Stomach (tissue), 4 donors: ENCODE measurements at regions not wholly inside any gene's neighbourhood (a gene's known extent, or its start where the extent isn't known, plus 50 kb on each side); places are given as distances from the start of the nearest gene placed in this dataset.
"Not testable (repeated sequence)": the region's sequence is repeated elsewhere in the genome, so short reads cannot be mapped to it uniquely, and the experiment has no call there.

Experiments used
- EP300 ChIP-seq: sonication (generic); formaldehyde crosslinking; IDR thresholded peaks from one replicate; pipeline ENCODE4 v1.6.1; 2017; ENCODE audit warnings: antibody characterized with exemption
- POLR2A ChIP-seq, 4 donors: fragments of 450-650 bp; IDR thresholded peaks; one replicate each; pipeline ENCODE4 v1.6.1; 2016; ENCODE audit warnings: antibody characterized with exemption in 4 of 4, control low read depth in 2 of 4, mild to moderate bottlenecking in 1 of 4, moderate library complexity in 1 of 4
- TF ChIP-seq, protein P1 (sequence below), 7 experiments: fragments of 450-650 bp in 4 of 7; fragments of 200-600 bp in 3 of 7; sonication (generic) in 3 of 7; IDR thresholded peaks; one replicate each; pipeline ENCODE4 v1.5.1; 2016 to 2019; ENCODE audit warnings: antibody characterized with exemption in 7 of 7, control low read depth in 2 of 7, mild to moderate bottlenecking in 1 of 7

- not testable (repeated sequence) for TF ChIP-seq POLR2A (IDR thresholded peaks at IDR 0.05); EP300
- TF ChIP-seq, protein P1, sequence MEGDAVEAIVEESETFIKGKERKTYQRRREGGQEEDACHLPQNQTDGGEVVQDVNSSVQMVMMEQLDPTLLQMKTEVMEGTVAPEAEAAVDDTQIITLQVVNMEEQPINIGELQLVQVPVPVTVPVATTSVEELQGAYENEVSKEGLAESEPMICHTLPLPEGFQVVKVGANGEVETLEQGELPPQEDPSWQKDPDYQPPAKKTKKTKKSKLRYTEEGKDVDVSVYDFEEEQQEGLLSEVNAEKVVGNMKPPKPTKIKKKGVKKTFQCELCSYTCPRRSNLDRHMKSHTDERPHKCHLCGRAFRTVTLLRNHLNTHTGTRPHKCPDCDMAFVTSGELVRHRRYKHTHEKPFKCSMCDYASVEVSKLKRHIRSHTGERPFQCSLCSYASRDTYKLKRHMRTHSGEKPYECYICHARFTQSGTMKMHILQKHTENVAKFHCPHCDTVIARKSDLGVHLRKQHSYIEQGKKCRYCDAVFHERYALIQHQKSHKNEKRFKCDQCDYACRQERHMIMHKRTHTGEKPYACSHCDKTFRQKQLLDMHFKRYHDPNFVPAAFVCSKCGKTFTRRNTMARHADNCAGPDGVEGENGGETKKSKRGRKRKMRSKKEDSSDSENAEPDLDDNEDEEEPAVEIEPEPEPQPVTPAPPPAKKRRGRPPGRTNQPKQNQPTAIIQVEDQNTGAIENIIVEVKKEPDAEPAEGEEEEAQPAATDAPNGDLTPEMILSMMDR (IDR thresholded peaks at IDR 0.05) = not testable (repeated sequence)
Observed at GRCh38 chr12:58704770-58705169, 215.5 kb downstream of the LRIG3 start.
